MG63 (cell line): ENCODE measurements at regions not wholly inside any gene's neighbourhood (a gene's known extent, or its start where the extent isn't known, plus 50 kb on each side); places are given as distances from the start of the nearest gene placed in this dataset.

Source experiments
- DNase-seq: peaks from one replicate; pipeline ENCODE4 v3.0.0-alpha.2; 2020
- H3K27me3 ChIP-seq: fragments of 250-450 bp; sonication (Bioruptor Pico); 2 replicates; pipeline ENCODE4 v1.5.1; 2020; ENCODE audit warnings: mild to moderate bottlenecking, moderate library complexity
- H3K36me3 ChIP-seq: fragments of 250-450 bp; sonication (Bioruptor Pico); 2 replicates; pipeline ENCODE4 v1.5.1; 2020; ENCODE audit warnings: mild to moderate bottlenecking, moderate library complexity
- H3K4me3 ChIP-seq: fragments of 250-450 bp; sonication (Bioruptor Pico); 2 replicates; pipeline ENCODE4 v1.5.1; 2020; ENCODE audit warnings: mild to moderate bottlenecking, moderate library complexity
- H3K9me3 ChIP-seq: fragments of 250-450 bp; sonication (Bioruptor Pico); 2 replicates; pipeline ENCODE4 v1.5.1; 2020; ENCODE audit warnings: mild to moderate bottlenecking, moderate library complexity

- Histone ChIP-seq H3K27me3 (no peaks in the 10 kb centered on the region), H3K36me3 (no peaks in the 10 kb centered on the region), H3K4me3 (no peak overlapping the region), H3K9me3 (no peaks in the 10 kb centered on the region)
- no peak for DNase-seq
Observed at GRCh38 chr15:70466305-70466704, 297.1 kb downstream of the UACA start.

GRCh38 chr15:70465812-70466211 lies 297.5 kb downstream of the UACA start:
- H3K27me3 ChIP-seq, result no peaks in the 10 kb centered on the region
- no peaks in the 10 kb centered on the region for H3K36me3 ChIP-seq
- H3K9me3 ChIP-seq, result no peaks in the 10 kb centered on the region
- no peak overlapping the region for H3K4me3 ChIP-seq
- DNase-seq, result no peak

- H3K9me3 ChIP-seq, result no peaks in the 10 kb centered on the region
- H3K4me3 ChIP-seq, result no peak overlapping the region
- no peaks in the 10 kb centered on the region for H3K36me3 ChIP-seq
- no peaks in the 10 kb centered on the region for H3K27me3 ChIP-seq
- no peak for DNase-seq
Observed at GRCh38 chr15:70463453-70463834, 299.9 kb downstream of the UACA start.

GRCh38 chr15:70461992-70462391 lies 301.4 kb downstream of the UACA start:
- Histone ChIP-seq H3K4me3 (no peak overlapping the region), H3K27me3 (no peaks in the 10 kb centered on the region), H3K36me3 (no peaks in the 10 kb centered on the region), H3K9me3 (no peaks in the 10 kb centered on the region)
- DNase-seq, result no peak

GRCh38 chr15:70461017-70461416 lies 302.3 kb downstream of the UACA start:
- Histone ChIP-seq H3K9me3 (no peaks in the 10 kb centered on the region), H3K4me3 (no peak overlapping the region), H3K36me3 (no peaks in the 10 kb centered on the region), H3K27me3 (no peaks in the 10 kb centered on the region)
- no peak for DNase-seq

GRCh38 chr15:70459312-70459711 lies 304.0 kb downstream of the UACA start:
- Histone ChIP-seq H3K9me3 (no peaks in the 10 kb centered on the region), H3K4me3 (no peak overlapping the region), H3K36me3 (no peaks in the 10 kb centered on the region), H3K27me3 (no peaks in the 10 kb centered on the region)
- no peak for DNase-seq

- DNase-seq, result no peak
- H3K4me3 ChIP-seq, result no peak overlapping the region
- no peaks in the 10 kb centered on the region for H3K36me3 ChIP-seq
- no peaks in the 10 kb centered on the region for H3K9me3 ChIP-seq
- H3K27me3 ChIP-seq, result no peaks in the 10 kb centered on the region
Observed at GRCh38 chr15:70453766-70454165, 309.6 kb downstream of the UACA start.

GRCh38 chr15:70453238-70453637 lies 310.1 kb downstream of the UACA start:
- no peak for DNase-seq
- H3K27me3 ChIP-seq, result no peaks in the 10 kb centered on the region
- H3K4me3 ChIP-seq, result no peak overlapping the region
- H3K36me3 ChIP-seq, result no peaks in the 10 kb centered on the region
- no peaks in the 10 kb centered on the region for H3K9me3 ChIP-seq

- no peaks in the 10 kb centered on the region for H3K27me3 ChIP-seq
- no peaks in the 10 kb centered on the region for H3K9me3 ChIP-seq
- DNase-seq, result no peak
- no peak overlapping the region for H3K4me3 ChIP-seq
- H3K36me3 ChIP-seq, result no peaks in the 10 kb centered on the region
Observed at GRCh38 chr15:70451821-70452653, 311.3 kb downstream of the UACA start.

GRCh38 chr15:70450142-70450443 lies 313.3 kb downstream of the UACA start:
- Histone ChIP-seq H3K36me3 (no peaks in the 10 kb centered on the region), H3K4me3 (no peak overlapping the region), H3K9me3 (no peaks in the 10 kb centered on the region), H3K27me3 (no peaks in the 10 kb centered on the region)
- no peak for DNase-seq

GRCh38 chr15:70449311-70450141 lies 313.8 kb downstream of the UACA start:
- Histone ChIP-seq H3K27me3 (no peaks in the 10 kb centered on the region), H3K9me3 (no peaks in the 10 kb centered on the region), H3K4me3 (no peak overlapping the region), H3K36me3 (no peaks in the 10 kb centered on the region)
- DNase-seq, result no peak

GRCh38 chr15:70447928-70448698 lies 315.2 kb downstream of the UACA start:
- Histone ChIP-seq H3K27me3 (peaks cover 2% of the 10 kb centered on the region; the same call in 1 of the 2 replicates), H3K36me3 (no peaks in the 10 kb centered on the region), H3K9me3 (no peaks in the 10 kb centered on the region), H3K4me3 (no peak overlapping the region)
- DNase-seq, result no peak

- no peaks in the 10 kb centered on the region for H3K36me3 ChIP-seq
- no peak overlapping the region for H3K4me3 ChIP-seq
- DNase-seq, result no peak
- peaks cover 2% of the 10 kb centered on the region; the same call in 1 of the 2 replicates for H3K27me3 ChIP-seq
- no peaks in the 10 kb centered on the region for H3K9me3 ChIP-seq
Observed at GRCh38 chr15:70447521-70447920, 315.8 kb downstream of the UACA start.

GRCh38 chr15:70447081-70447480 lies 316.3 kb downstream of the UACA start:
- H3K27me3 ChIP-seq, result peaks cover 2% of the 10 kb centered on the region; the same call in 1 of the 2 replicates
- H3K4me3 ChIP-seq, result no peak overlapping the region
- H3K9me3 ChIP-seq, result no peaks in the 10 kb centered on the region
- no peak for DNase-seq
- H3K36me3 ChIP-seq, result no peaks in the 10 kb centered on the region

GRCh38 chr15:70443486-70444273 lies 319.7 kb downstream of the UACA start:
- DNase-seq, result no peak
- peaks cover 2% of the 10 kb centered on the region; the same call in 1 of the 2 replicates for H3K27me3 ChIP-seq
- no peak overlapping the region for H3K4me3 ChIP-seq
- H3K36me3 ChIP-seq, result no peaks in the 10 kb centered on the region
- no peaks in the 10 kb centered on the region for H3K9me3 ChIP-seq

- Histone ChIP-seq H3K9me3 (no peaks in the 10 kb centered on the region), H3K4me3 (no peak overlapping the region), H3K27me3 (peaks cover 2% of the 10 kb centered on the region; the same call in 1 of the 2 replicates), H3K36me3 (no peaks in the 10 kb centered on the region)
- DNase-seq, result no peak
Observed at GRCh38 chr15:70442616-70443321, 320.6 kb downstream of the UACA start.
